ENCODE measurements at regions not wholly inside any gene's neighbourhood (a gene's known extent, or its start where the extent isn't known, plus 50 kb on each side); places are given as distances from the start of the nearest gene placed in this dataset.

GRCh38 chr13:58827904-58828303 lies 1196.4 kb downstream of the PCDH17 start:
- no peaks in the 10 kb centered on the region for H3K36me3 ChIP-seq (ENCODE audit: control insufficient read depth, insufficient read depth, low read length)
- no peaks in the 10 kb centered on the region for H3K9me3 ChIP-seq (ENCODE audit: control insufficient read depth, insufficient read depth, low read depth, low read length)
- no peak overlapping the region for H3K27ac ChIP-seq (ENCODE audit: low read depth, low read length)
- H3K27me3 ChIP-seq (ENCODE audit: control insufficient read depth, insufficient read depth, low read length): no peaks in the 10 kb centered on the region
- no peak overlapping the region for H3K4me3 ChIP-seq (ENCODE audit: low read depth, low read length)
- no peak overlapping the region for H3K9ac ChIP-seq (ENCODE audit: low read length)
- no peaks in the 10 kb centered on the region for H3K4me1 ChIP-seq (ENCODE audit: control insufficient read depth, insufficient read depth, low read length)

GRCh38 chr13:58830841-58831240 lies 1199.3 kb downstream of the PCDH17 start:
- Histone ChIP-seq H3K4me3 (ENCODE audit: low read depth, low read length) (no peak overlapping the region), H3K9me3 (ENCODE audit: control insufficient read depth, insufficient read depth, low read depth, low read length) (no peaks in the 10 kb centered on the region)

GRCh38 chr13:58838615-58839014 lies 1207.1 kb downstream of the PCDH17 start:
- Histone ChIP-seq H3K9me3 (ENCODE audit: control insufficient read depth, insufficient read depth, low read depth, low read length) (no peaks in the 10 kb centered on the region), H3K36me3 (ENCODE audit: control insufficient read depth, insufficient read depth, low read length) (no peaks in the 10 kb centered on the region), H3K27me3 (ENCODE audit: control insufficient read depth, insufficient read depth, low read length) (no peaks in the 10 kb centered on the region), H3K4me3 (ENCODE audit: low read depth, low read length) (no peak overlapping the region), H3K27ac (ENCODE audit: low read depth, low read length) (no peak overlapping the region), H3K9ac (ENCODE audit: low read length) (no peak overlapping the region), H3K4me1 (ENCODE audit: control insufficient read depth, insufficient read depth, low read length) (peaks cover 6% of the 10 kb centered on the region; the same call in 1 of the 2 replicates)

More at GRCh38 chr13:58830841-58831240, 1199.3 kb downstream of the PCDH17 start:
- Histone ChIP-seq H3K36me3 (ENCODE audit: control insufficient read depth, insufficient read depth, low read length) (no peaks in the 10 kb centered on the region), H3K4me1 (ENCODE audit: control insufficient read depth, insufficient read depth, low read length) (no peaks in the 10 kb centered on the region), H3K9ac (ENCODE audit: low read length) (no peak overlapping the region), H3K27me3 (ENCODE audit: control insufficient read depth, insufficient read depth, low read length) (no peaks in the 10 kb centered on the region), H3K27ac (ENCODE audit: low read depth, low read length) (no peak overlapping the region)

- H3K36me3 ChIP-seq (ENCODE audit: control insufficient read depth, insufficient read depth, low read length): no peaks in the 10 kb centered on the region
- no peak overlapping the region for H3K9ac ChIP-seq (ENCODE audit: low read length)
- H3K27ac ChIP-seq (ENCODE audit: low read depth, low read length): no peak overlapping the region
- H3K4me1 ChIP-seq (ENCODE audit: control insufficient read depth, insufficient read depth, low read length): peaks cover 6% of the 10 kb centered on the region; the same call in 1 of the 2 replicates
- peaks cover 2% of the 10 kb centered on the region; the same call in 1 of the 2 replicates for H3K9me3 ChIP-seq (ENCODE audit: control insufficient read depth, insufficient read depth, low read depth, low read length)
- no peaks in the 10 kb centered on the region for H3K27me3 ChIP-seq (ENCODE audit: control insufficient read depth, insufficient read depth, low read length)
- H3K4me3 ChIP-seq (ENCODE audit: low read depth, low read length): no peak overlapping the region
Observed at GRCh38 chr13:58843071-58843470, 1211.5 kb downstream of the PCDH17 start.

- no peaks in the 10 kb centered on the region for H3K27me3 ChIP-seq (ENCODE audit: control insufficient read depth, insufficient read depth, low read length)
- H3K9ac ChIP-seq (ENCODE audit: low read length): no peak overlapping the region
- H3K9me3 ChIP-seq (ENCODE audit: control insufficient read depth, insufficient read depth, low read depth, low read length): peaks cover 2% of the 10 kb centered on the region; the same call in 1 of the 2 replicates
- H3K4me1 ChIP-seq (ENCODE audit: control insufficient read depth, insufficient read depth, low read length): peaks cover 6% of the 10 kb centered on the region; the same call in 1 of the 2 replicates
- no peak overlapping the region for H3K4me3 ChIP-seq (ENCODE audit: low read depth, low read length)
- H3K36me3 ChIP-seq (ENCODE audit: control insufficient read depth, insufficient read depth, low read length): no peaks in the 10 kb centered on the region
- no peak overlapping the region for H3K27ac ChIP-seq (ENCODE audit: low read depth, low read length)
Observed at GRCh38 chr13:58843567-58843966, 1212.0 kb downstream of the PCDH17 start.

GRCh38 chr13:58850161-58850560 lies 1218.6 kb downstream of the PCDH17 start:
- Histone ChIP-seq H3K9ac (ENCODE audit: low read length) (no peak overlapping the region), H3K27ac (ENCODE audit: low read depth, low read length) (no peak overlapping the region), H3K9me3 (ENCODE audit: control insufficient read depth, insufficient read depth, low read depth, low read length) (0 out of 2 replicates have a peak, but pooled peaks cover 2% of the 10 kb centered on the region), H3K36me3 (ENCODE audit: control insufficient read depth, insufficient read depth, low read length) (no peaks in the 10 kb centered on the region), H3K4me1 (ENCODE audit: control insufficient read depth, insufficient read depth, low read length) (no peaks in the 10 kb centered on the region), H3K27me3 (ENCODE audit: control insufficient read depth, insufficient read depth, low read length) (no peaks in the 10 kb centered on the region), H3K4me3 (ENCODE audit: low read depth, low read length) (no peak overlapping the region)

GRCh38 chr13:58852076-58852475 lies 1220.5 kb downstream of the PCDH17 start:
- no peak overlapping the region for H3K9ac ChIP-seq (ENCODE audit: low read length)
- no peak overlapping the region for H3K4me3 ChIP-seq (ENCODE audit: low read depth, low read length)
- no peaks in the 10 kb centered on the region for H3K9me3 ChIP-seq (ENCODE audit: control insufficient read depth, insufficient read depth, low read depth, low read length)
- no peaks in the 10 kb centered on the region for H3K4me1 ChIP-seq (ENCODE audit: control insufficient read depth, insufficient read depth, low read length)
- no peaks in the 10 kb centered on the region for H3K27me3 ChIP-seq (ENCODE audit: control insufficient read depth, insufficient read depth, low read length)
- H3K36me3 ChIP-seq (ENCODE audit: control insufficient read depth, insufficient read depth, low read length): no peaks in the 10 kb centered on the region
- no peak overlapping the region for H3K27ac ChIP-seq (ENCODE audit: low read depth, low read length)

GRCh38 chr13:58855283-58855682 lies 1223.7 kb downstream of the PCDH17 start:
- no peak overlapping the region for H3K27ac ChIP-seq (ENCODE audit: low read depth, low read length)
- no peaks in the 10 kb centered on the region for H3K4me1 ChIP-seq (ENCODE audit: control insufficient read depth, insufficient read depth, low read length)
- H3K9me3 ChIP-seq (ENCODE audit: control insufficient read depth, insufficient read depth, low read depth, low read length): 0 out of 2 replicates have a peak, but pooled peaks cover 3% of the 10 kb centered on the region
- H3K27me3 ChIP-seq (ENCODE audit: control insufficient read depth, insufficient read depth, low read length): no peaks in the 10 kb centered on the region
- H3K9ac ChIP-seq (ENCODE audit: low read length): no peak overlapping the region
- no peak overlapping the region for H3K4me3 ChIP-seq (ENCODE audit: low read depth, low read length)
- H3K36me3 ChIP-seq (ENCODE audit: control insufficient read depth, insufficient read depth, low read length): no peaks in the 10 kb centered on the region

GRCh38 chr13:58858870-58859371 lies 1227.4 kb downstream of the PCDH17 start:
- Histone ChIP-seq H3K9ac (ENCODE audit: low read length) (no peak overlapping the region), H3K4me3 (ENCODE audit: low read depth, low read length) (no peak overlapping the region), H3K27ac (ENCODE audit: low read depth, low read length) (no peak overlapping the region), H3K9me3 (ENCODE audit: control insufficient read depth, insufficient read depth, low read depth, low read length) (0 out of 2 replicates have a peak, but pooled peaks cover 3% of the 10 kb centered on the region), H3K36me3 (ENCODE audit: control insufficient read depth, insufficient read depth, low read length) (no peaks in the 10 kb centered on the region), H3K27me3 (ENCODE audit: control insufficient read depth, insufficient read depth, low read length) (no peaks in the 10 kb centered on the region), H3K4me1 (ENCODE audit: control insufficient read depth, insufficient read depth, low read length) (no peaks in the 10 kb centered on the region)

GRCh38 chr13:58865286-58865685 lies 1233.7 kb downstream of the PCDH17 start:
- Histone ChIP-seq H3K4me3 (ENCODE audit: low read depth, low read length) (no peak overlapping the region), H3K4me1 (ENCODE audit: control insufficient read depth, insufficient read depth, low read length) (peaks cover 8% of the 10 kb centered on the region; the same call in 1 of the 2 replicates), H3K27ac (ENCODE audit: low read depth, low read length) (no peak overlapping the region), H3K9ac (ENCODE audit: low read length) (no peak overlapping the region), H3K27me3 (ENCODE audit: control insufficient read depth, insufficient read depth, low read length) (no peaks in the 10 kb centered on the region), H3K36me3 (ENCODE audit: control insufficient read depth, insufficient read depth, low read length) (no peaks in the 10 kb centered on the region), H3K9me3 (ENCODE audit: control insufficient read depth, insufficient read depth, low read depth, low read length) (no peaks in the 10 kb centered on the region)

GRCh38 chr13:58869566-58869965 lies 1238.0 kb downstream of the PCDH17 start:
- no peak overlapping the region for H3K27ac ChIP-seq (ENCODE audit: low read depth, low read length)
- H3K9ac ChIP-seq (ENCODE audit: low read length): no peak overlapping the region
- H3K27me3 ChIP-seq (ENCODE audit: control insufficient read depth, insufficient read depth, low read length): no peaks in the 10 kb centered on the region
- no peak overlapping the region for H3K4me3 ChIP-seq (ENCODE audit: low read depth, low read length)
- no peaks in the 10 kb centered on the region for H3K36me3 ChIP-seq (ENCODE audit: control insufficient read depth, insufficient read depth, low read length)
- H3K4me1 ChIP-seq (ENCODE audit: control insufficient read depth, insufficient read depth, low read length): peaks cover 8% of the 10 kb centered on the region; the same call in 1 of the 2 replicates
- H3K9me3 ChIP-seq (ENCODE audit: control insufficient read depth, insufficient read depth, low read depth, low read length): no peaks in the 10 kb centered on the region
